ENCODE measurements at regions not wholly inside any gene's neighbourhood (a gene's known extent, or its start where the extent isn't known, plus 50 kb on each side); places are given as distances from the start of the nearest gene placed in this dataset.
A peak's percentile ranks its signal among the peaks of the same experiment; 100 is the strongest.
"Not testable (repeated sequence)": the region's sequence is repeated elsewhere in the genome, so short reads cannot be mapped to it uniquely, and the experiment has no call there.

- no peak for DNase-seq
Observed at GRCh38 chr1:111063595-111063994, 76.3 kb downstream of the DRAM2 start.

- DNase-seq, result no peak
Observed at GRCh38 chr1:111062624-111063023, 77.3 kb downstream of the DRAM2 start.

- no peak for DNase-seq
Observed at GRCh38 chr1:111062081-111062480, 77.8 kb downstream of the DRAM2 start.

- DNase-seq, result no peak
Observed at GRCh38 chr1:111054656-111055055, 85.2 kb downstream of the DRAM2 start.

GRCh38 chr1:111052246-111052645 lies 87.6 kb downstream of the DRAM2 start:
- no peak for DNase-seq

GRCh38 chr1:111048253-111048652 lies 84.5 kb upstream of the LRIF1 start:
- not testable (repeated sequence) for DNase-seq

GRCh38 chr1:111045033-111045722 lies 81.5 kb upstream of the LRIF1 start:
- no peak for DNase-seq

GRCh38 chr1:111032295-111032897 lies 68.7 kb upstream of the LRIF1 start:
- peak; percentile 11 for DNase-seq

- DNase-seq, result peak; percentile 26
Observed at GRCh38 chr1:111030590-111030989, 66.9 kb upstream of the LRIF1 start.

GRCh38 chr1:111025109-111025508 lies 61.4 kb upstream of the LRIF1 start:
- DNase-seq, result no peak

- no peak for DNase-seq
Observed at GRCh38 chr1:111015222-111015621, 51.5 kb upstream of the LRIF1 start.
